Endodermal cell (in vitro differentiated cells): ENCODE measurements at regions not wholly inside any gene's neighbourhood (a gene's known extent, or its start where the extent isn't known, plus 50 kb on each side); places are given as distances from the start of the nearest gene placed in this dataset.

Source experiments
- DNase-seq: peaks from one replicate; pipeline ENCODE4 v3.0.0-alpha.2; 2017
- H3K27ac ChIP-seq: 2 replicates; pipeline ENCODE4 v1.5.1; 2013; ENCODE audit warnings: mild to moderate bottlenecking, low read depth, low read length, moderate library complexity
- H3K27me3 ChIP-seq: 2 replicates; pipeline ENCODE4 v1.6.1; 2013; ENCODE audit warnings: mild to moderate bottlenecking, low read length, moderate library complexity; ENCODE audit not compliant: insufficient read depth, control insufficient read depth, poor library complexity, severe bottlenecking
- H3K36me3 ChIP-seq: 2 replicates; pipeline ENCODE4 v1.7.0; 2013; ENCODE audit warnings: mild to moderate bottlenecking, low read length, moderate library complexity; ENCODE audit not compliant: control insufficient read depth, insufficient read depth
- H3K4me1 ChIP-seq: one replicate; pipeline ENCODE4 v1.7.0; 2013; ENCODE audit warnings: low read length; ENCODE audit not compliant: control insufficient read depth, insufficient read depth
- H3K4me3 ChIP-seq: 2 replicates; pipeline ENCODE4 v1.5.1; 2013; ENCODE audit warnings: mild to moderate bottlenecking, low read length, moderate library complexity
- H3K9ac ChIP-seq: 2 replicates; pipeline ENCODE4 v1.6.1; 2013; ENCODE audit warnings: mild to moderate bottlenecking, low read length, moderate library complexity; ENCODE audit not compliant: poor library complexity, severe bottlenecking; ENCODE audit errors: extremely low read depth
- H3K9me3 ChIP-seq: 2 replicates; pipeline ENCODE4 v1.6.1; 2013; ENCODE audit warnings: mild to moderate bottlenecking, low read length, moderate library complexity; ENCODE audit not compliant: control insufficient read depth
- H3K27ac Mint-ChIP-seq: 2 replicates; pipeline ENCODE4 v1.8.0; 2020; ENCODE audit warnings: mixed read lengths
- H3K27me3 Mint-ChIP-seq: 2 replicates; pipeline ENCODE4 v1.8.0; 2021; ENCODE audit warnings: mild to moderate bottlenecking, mixed read lengths; ENCODE audit not compliant: insufficient read depth
- H3K36me3 Mint-ChIP-seq: 2 replicates; pipeline ENCODE4 v1.8.0; 2020; ENCODE audit warnings: low read depth, mixed read lengths
- H3K4me1 Mint-ChIP-seq: 2 replicates; pipeline ENCODE4 v1.8.0; 2020; ENCODE audit warnings: mixed read lengths
- H3K4me3 Mint-ChIP-seq: 2 replicates; pipeline ENCODE4 v1.8.0; 2020; ENCODE audit warnings: mild to moderate bottlenecking, moderate library complexity, mixed read lengths
- H3K9me3 Mint-ChIP-seq: 2 replicates; pipeline ENCODE4 v1.8.0; 2020; ENCODE audit warnings: mild to moderate bottlenecking, mixed read lengths
- WGBS, 2 experiments: methylation state at CpG; one replicate each; pipeline versions ENCODE4 v1.1.5 to v1.1.7; 2013; ENCODE audit warnings: missing lambda C conversion rate in 2 of 2, mixed read lengths in 1 of 2; ENCODE audit not compliant: insufficient coverage in 1 of 2, insufficient read length in 1 of 2; 5-methylcytosine and 5-hydroxymethylcytosine counted together
- TF ChIP-seq, protein P1 (sequence below): fragments of 200-600 bp; sonication (generic); conservative IDR thresholded peaks from 2 replicates; pipeline ENCODE4 v1.5.0; 2021; ENCODE audit warnings: antibody characterized with exemption, mild to moderate bottlenecking

- TF ChIP-seq, protein P1, sequence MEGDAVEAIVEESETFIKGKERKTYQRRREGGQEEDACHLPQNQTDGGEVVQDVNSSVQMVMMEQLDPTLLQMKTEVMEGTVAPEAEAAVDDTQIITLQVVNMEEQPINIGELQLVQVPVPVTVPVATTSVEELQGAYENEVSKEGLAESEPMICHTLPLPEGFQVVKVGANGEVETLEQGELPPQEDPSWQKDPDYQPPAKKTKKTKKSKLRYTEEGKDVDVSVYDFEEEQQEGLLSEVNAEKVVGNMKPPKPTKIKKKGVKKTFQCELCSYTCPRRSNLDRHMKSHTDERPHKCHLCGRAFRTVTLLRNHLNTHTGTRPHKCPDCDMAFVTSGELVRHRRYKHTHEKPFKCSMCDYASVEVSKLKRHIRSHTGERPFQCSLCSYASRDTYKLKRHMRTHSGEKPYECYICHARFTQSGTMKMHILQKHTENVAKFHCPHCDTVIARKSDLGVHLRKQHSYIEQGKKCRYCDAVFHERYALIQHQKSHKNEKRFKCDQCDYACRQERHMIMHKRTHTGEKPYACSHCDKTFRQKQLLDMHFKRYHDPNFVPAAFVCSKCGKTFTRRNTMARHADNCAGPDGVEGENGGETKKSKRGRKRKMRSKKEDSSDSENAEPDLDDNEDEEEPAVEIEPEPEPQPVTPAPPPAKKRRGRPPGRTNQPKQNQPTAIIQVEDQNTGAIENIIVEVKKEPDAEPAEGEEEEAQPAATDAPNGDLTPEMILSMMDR = no peak
- peaks cover 10% of the 10 kb centered on the region for H3K27me3 Mint-ChIP-seq
- no peak overlapping the region for H3K27ac ChIP-seq
Observed at GRCh38 chr5:2586016-2586715, 165.3 kb downstream of the IRX2 start.

GRCh38 chr5:2584579-2585269 lies 166.8 kb downstream of the IRX2 start:
- TF ChIP-seq, protein P1 = no peak
- Histone ChIP-seq H3K27ac (no peak overlapping the region), H3K27me3 (no peaks in the 10 kb centered on the region), H3K9ac (no peak overlapping the region), H3K36me3 (no peaks in the 10 kb centered on the region), H3K4me1 (no peaks in the 10 kb centered on the region), H3K9me3 (no peaks in the 10 kb centered on the region), H3K4me3 (no peak overlapping the region)
- Mint-ChIP-seq H3K4me1 (no peaks in the 10 kb centered on the region), H3K36me3 (no peaks in the 10 kb centered on the region), H3K9me3 (no peaks in the 10 kb centered on the region), H3K4me3 (no peak overlapping the region), H3K27me3 (peaks cover 10% of the 10 kb centered on the region), H3K27ac (no peak overlapping the region)
- peak; percentile 1 for DNase-seq
- WGBS, 2 experiments = 82 to 83% methylated on average over 2 to 3 of the region's 3 CpGs

More at GRCh38 chr5:2586016-2586715, 165.3 kb downstream of the IRX2 start:
- WGBS, 2 experiments = 88 to 89% methylated on average over 6 to 9 of the region's 9 CpGs
- H3K4me3 Mint-ChIP-seq = no peak overlapping the region
- no peaks in the 10 kb centered on the region for H3K36me3 Mint-ChIP-seq
- H3K9me3 Mint-ChIP-seq = no peaks in the 10 kb centered on the region
- Histone ChIP-seq H3K27me3 (no peaks in the 10 kb centered on the region), H3K36me3 (no peaks in the 10 kb centered on the region), H3K4me1 (no peaks in the 10 kb centered on the region), H3K9me3 (no peaks in the 10 kb centered on the region), H3K4me3 (no peak overlapping the region), H3K9ac (no peak overlapping the region)
- H3K4me1 Mint-ChIP-seq = no peaks in the 10 kb centered on the region
- H3K27ac Mint-ChIP-seq = no peak overlapping the region
- DNase-seq = peak; percentile 9

DNA sequence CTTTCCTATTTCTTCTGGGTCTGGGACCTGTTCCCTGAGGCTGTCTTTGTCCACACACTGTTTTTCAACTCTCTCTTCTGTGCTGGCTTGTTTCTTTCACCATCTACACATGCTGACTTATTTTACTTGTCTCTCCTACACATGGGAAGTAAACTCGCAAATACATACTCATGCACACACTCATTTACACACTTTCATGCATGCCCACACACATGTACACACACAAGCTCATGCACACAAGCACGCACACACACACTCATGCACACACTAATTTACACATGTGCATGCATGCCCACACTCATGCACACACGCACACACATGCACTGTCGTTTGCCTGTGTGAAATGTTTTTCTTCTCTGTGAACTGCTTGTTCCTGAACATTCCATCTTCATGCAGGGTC lies 169.0 kb downstream of the IRX2 start:
- Mint-ChIP-seq H3K27ac (no peak overlapping the region), H3K4me3 (no peak overlapping the region), H3K36me3 (no peaks in the 10 kb centered on the region), H3K4me1 (no peaks in the 10 kb centered on the region), H3K9me3 (no peaks in the 10 kb centered on the region), H3K27me3 (peaks cover 14% of the 10 kb centered on the region)
- WGBS, 2 experiments = 92 to 96% methylated on average over 4 of the region's 4 CpGs
- Histone ChIP-seq H3K9me3 (no peaks in the 10 kb centered on the region), H3K27ac (no peak overlapping the region), H3K4me1 (no peaks in the 10 kb centered on the region), H3K27me3 (no peaks in the 10 kb centered on the region), H3K36me3 (no peaks in the 10 kb centered on the region), H3K4me3 (no peak overlapping the region), H3K9ac (no peak overlapping the region)
- peak; percentile 1 for DNase-seq
- TF ChIP-seq, protein P1 = no peak
